MM.1S (cell line): ENCODE measurements at regions not wholly inside any gene's neighbourhood (a gene's known extent, or its start where the extent isn't known, plus 50 kb on each side); places are given as distances from the start of the nearest gene placed in this dataset.

Experiments used
- DNase-seq: peaks from one replicate; pipeline ENCODE4 v3.0.0-alpha.2; 2015
- H2AFZ ChIP-seq: fragments of 300-600 bp; sonication (generic); 2 replicates; pipeline ENCODE4 v1.6.0; 2016; ENCODE audit warnings: antibody characterized with exemption, low read length
- H3F3A ChIP-seq: fragments of 300-600 bp; sonication (generic); 2 replicates; pipeline ENCODE4 v1.6.1; 2016; ENCODE audit warnings: mild to moderate bottlenecking, antibody characterized with exemption, low read length, moderate library complexity, mixed read lengths; ENCODE audit not compliant: insufficient read depth
- H3K27ac ChIP-seq: fragments of 300-600 bp; sonication (generic); 2 replicates; pipeline ENCODE4 v1.5.1; 2016; ENCODE audit warnings: mild to moderate bottlenecking, low read length
- H3K27me3 ChIP-seq: fragments of 300-600 bp; sonication (generic); replicated peaks from 2 replicates; pipeline ENCODE4 v1.6.0; 2016; ENCODE audit warnings: low read length; ENCODE audit not compliant: insufficient read depth
- H3K36me3 ChIP-seq: fragments of 300-600 bp; sonication (generic); replicated peaks from 2 replicates; pipeline ENCODE4 v1.6.1; 2016; ENCODE audit warnings: mild to moderate bottlenecking, low read length, mixed read lengths; ENCODE audit not compliant: insufficient read depth
- H3K4me1 ChIP-seq: fragments of 300-600 bp; sonication (generic); 2 replicates; pipeline ENCODE4 v1.6.1; 2016; ENCODE audit warnings: low read length, mixed read lengths
- H3K4me2 ChIP-seq: fragments of 300-600 bp; sonication (generic); 2 replicates; pipeline ENCODE4 v1.6.0; 2016; ENCODE audit warnings: low read depth, low read length
- H3K4me3 ChIP-seq: fragments of 300-600 bp; sonication (generic); 2 replicates; pipeline ENCODE4 v1.5.1; 2016; ENCODE audit warnings: low read length, mixed read lengths
- H3K79me2 ChIP-seq: fragments of 300-600 bp; sonication (generic); 2 replicates; pipeline ENCODE4 v1.6.1; 2016; ENCODE audit warnings: mixed run types, low read length, mixed read lengths
- H3K9ac ChIP-seq: fragments of 300-600 bp; sonication (generic); 2 replicates; pipeline ENCODE4 v1.6.1; 2016; ENCODE audit warnings: low read length, mixed read lengths
- H3K9me2 ChIP-seq: fragments of 300-600 bp; sonication (generic); replicated peaks from 2 replicates; pipeline ENCODE4 v1.6.1; 2016; ENCODE audit warnings: mild to moderate bottlenecking, low read length, mixed read lengths; ENCODE audit not compliant: insufficient read depth
- H3K9me3 ChIP-seq: fragments of 300-600 bp; sonication (generic); replicated peaks from 2 replicates; pipeline ENCODE4 v1.6.1; 2016; ENCODE audit warnings: mild to moderate bottlenecking, low read length, mixed read lengths; ENCODE audit not compliant: insufficient read depth
- H4K20me1 ChIP-seq: fragments of 300-600 bp; sonication (generic); 2 replicates; pipeline ENCODE4 v1.6.1; 2016; ENCODE audit warnings: mild to moderate bottlenecking, low read length, moderate library complexity, mixed read lengths; ENCODE audit not compliant: insufficient read depth
- EZH2 ChIP-seq: fragments of 300-600 bp; sonication (generic); optimal IDR thresholded peaks from 2 replicates; pipeline ENCODE3; 2017; ENCODE audit warnings: low read depth, mild to moderate bottlenecking, antibody characterized with exemption, low read length, mixed read lengths
- EZH2phosphoT487 ChIP-seq: fragments of 300-600 bp; sonication (generic); IDR thresholded peaks from 2 replicates; pipeline ENCODE4 v1.6.1; 2018; ENCODE audit warnings: antibody characterized with exemption, low read length
- TF ChIP-seq, protein P1 (sequence below): fragments of 300-600 bp; sonication (generic); IDR thresholded peaks from 2 replicates; pipeline ENCODE4 v1.5.1; 2016; ENCODE audit warnings: antibody characterized with exemption, low read length, mixed read lengths

DNA sequence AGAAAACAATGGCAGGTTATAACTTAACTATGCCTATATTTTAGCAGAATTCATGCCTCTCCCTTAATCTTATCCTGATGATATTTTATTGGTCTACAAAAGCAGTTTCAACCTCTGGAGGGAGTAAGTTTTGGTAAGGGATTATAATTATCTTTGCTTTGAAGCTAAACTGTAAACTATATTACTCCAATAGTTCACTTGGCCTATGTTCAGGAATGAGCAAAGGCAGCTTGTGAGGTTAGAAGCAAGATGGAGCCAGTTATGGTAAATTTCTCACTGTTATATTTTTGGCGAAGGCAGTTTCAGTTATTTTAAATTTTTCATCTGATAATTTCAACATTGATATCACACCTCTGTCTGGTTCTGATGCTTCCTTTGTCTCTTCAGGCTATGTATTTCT is 192.5 kb upstream of the RGPD4 start:
- Histone ChIP-seq H3K79me2 (no peaks in the 10 kb centered on the region), H3K4me1 (no peaks in the 10 kb centered on the region), H3K4me3 (no peak overlapping the region), H3K9me2 (no peaks in the 10 kb centered on the region), H3K36me3 (no peaks in the 10 kb centered on the region), H3K9ac (no peak overlapping the region), H3K4me2 (no peak overlapping the region), H3K27me3 (no peaks in the 10 kb centered on the region), H2AFZ (no peak overlapping the region), H3F3A (no peaks in the 10 kb centered on the region), H3K9me3 (no peaks in the 10 kb centered on the region), H3K27ac (no peak overlapping the region), H4K20me1 (no peaks in the 10 kb centered on the region)
- DNase-seq = no peak
- TF ChIP-seq, protein P1, sequence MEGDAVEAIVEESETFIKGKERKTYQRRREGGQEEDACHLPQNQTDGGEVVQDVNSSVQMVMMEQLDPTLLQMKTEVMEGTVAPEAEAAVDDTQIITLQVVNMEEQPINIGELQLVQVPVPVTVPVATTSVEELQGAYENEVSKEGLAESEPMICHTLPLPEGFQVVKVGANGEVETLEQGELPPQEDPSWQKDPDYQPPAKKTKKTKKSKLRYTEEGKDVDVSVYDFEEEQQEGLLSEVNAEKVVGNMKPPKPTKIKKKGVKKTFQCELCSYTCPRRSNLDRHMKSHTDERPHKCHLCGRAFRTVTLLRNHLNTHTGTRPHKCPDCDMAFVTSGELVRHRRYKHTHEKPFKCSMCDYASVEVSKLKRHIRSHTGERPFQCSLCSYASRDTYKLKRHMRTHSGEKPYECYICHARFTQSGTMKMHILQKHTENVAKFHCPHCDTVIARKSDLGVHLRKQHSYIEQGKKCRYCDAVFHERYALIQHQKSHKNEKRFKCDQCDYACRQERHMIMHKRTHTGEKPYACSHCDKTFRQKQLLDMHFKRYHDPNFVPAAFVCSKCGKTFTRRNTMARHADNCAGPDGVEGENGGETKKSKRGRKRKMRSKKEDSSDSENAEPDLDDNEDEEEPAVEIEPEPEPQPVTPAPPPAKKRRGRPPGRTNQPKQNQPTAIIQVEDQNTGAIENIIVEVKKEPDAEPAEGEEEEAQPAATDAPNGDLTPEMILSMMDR = no peak
- TF ChIP-seq EZH2phosphoT487 (no peak), EZH2 (no peak)

DNA sequence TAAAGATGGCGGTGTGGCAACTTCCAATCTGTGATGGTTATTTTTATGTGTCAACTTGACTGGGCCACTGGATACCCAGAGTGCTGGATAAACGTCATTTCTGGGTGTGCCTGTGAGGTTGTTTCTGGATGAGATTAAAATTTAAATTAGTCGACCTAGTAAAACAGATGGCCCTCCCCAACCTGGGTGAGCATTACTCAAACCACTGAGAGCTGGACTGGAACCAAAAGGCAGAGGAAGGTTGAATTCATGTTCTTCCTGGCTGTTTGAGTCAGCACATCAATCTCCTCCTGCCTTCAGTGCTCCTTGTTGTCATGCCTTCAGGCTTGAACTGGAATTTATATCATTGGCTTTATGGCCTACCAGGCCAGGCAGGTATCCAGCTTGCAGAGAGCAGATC is 190.8 kb upstream of the RGPD4 start:
- no peaks in the 10 kb centered on the region for H3K9me2 ChIP-seq
- H3K9ac ChIP-seq = no peak overlapping the region
- H3F3A ChIP-seq = no peaks in the 10 kb centered on the region
- H4K20me1 ChIP-seq = no peaks in the 10 kb centered on the region
- no peak overlapping the region for H3K27ac ChIP-seq
- H3K4me2 ChIP-seq = no peak overlapping the region
- no peak for DNase-seq
- no peaks in the 10 kb centered on the region for H3K36me3 ChIP-seq
- no peaks in the 10 kb centered on the region for H3K27me3 ChIP-seq
- no peaks in the 10 kb centered on the region for H3K79me2 ChIP-seq
- TF ChIP-seq EZH2 (no peak), EZH2phosphoT487 (no peak)
- TF ChIP-seq, protein P1 = no peak
- no peak overlapping the region for H2AFZ ChIP-seq
- H3K4me1 ChIP-seq = no peaks in the 10 kb centered on the region
- no peaks in the 10 kb centered on the region for H3K9me3 ChIP-seq
- H3K4me3 ChIP-seq = no peak overlapping the region

DNA sequence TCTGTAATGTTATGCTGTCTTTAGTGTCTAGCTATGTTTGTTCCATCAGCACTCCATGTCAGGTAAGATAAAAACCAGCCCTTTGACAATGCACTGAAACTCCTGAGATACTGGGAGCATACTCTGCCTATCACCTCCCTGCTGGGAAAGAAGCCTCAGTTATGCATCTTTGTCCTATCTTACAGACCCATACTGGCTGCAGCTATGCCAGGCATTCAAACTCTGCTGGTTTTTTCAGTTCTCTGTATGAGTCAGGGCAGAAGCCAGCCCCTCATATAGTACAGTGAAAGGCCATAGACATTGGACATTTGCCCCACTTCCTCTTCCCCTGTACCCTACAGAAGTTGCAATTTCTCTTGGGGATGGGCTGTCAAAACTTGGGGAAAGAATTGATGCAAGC is 181.1 kb upstream of the RGPD4 start:
- Histone ChIP-seq H3K4me1 (no peaks in the 10 kb centered on the region), H3K9me2 (no peaks in the 10 kb centered on the region), H3K79me2 (no peaks in the 10 kb centered on the region), H3K27ac (no peak overlapping the region), H3F3A (no peaks in the 10 kb centered on the region), H3K4me2 (no peak overlapping the region), H3K9me3 (no peaks in the 10 kb centered on the region; the same call in 1 of the 2 replicates), H3K4me3 (no peak overlapping the region), H4K20me1 (no peaks in the 10 kb centered on the region), H2AFZ (no peak overlapping the region), H3K27me3 (no peaks in the 10 kb centered on the region), H3K9ac (no peak overlapping the region), H3K36me3 (no peaks in the 10 kb centered on the region)
- no peak for DNase-seq
- TF ChIP-seq, protein P1 = no peak
- TF ChIP-seq EZH2 (no peak), EZH2phosphoT487 (no peak)
